ENCODE measurements at regions not wholly inside any gene's neighbourhood (a gene's known extent, or its start where the extent isn't known, plus 50 kb on each side); places are given as distances from the start of the nearest gene placed in this dataset.
"Not testable (repeated sequence)": the region's sequence is repeated elsewhere in the genome, so short reads cannot be mapped to it uniquely, and the experiment has no call there.

- not testable (repeated sequence) for TF ChIP-seq POLR2A (IDR thresholded peaks at IDR 0.05; ENCODE audit: extremely low read depth, insufficient read length); CTCF (IDR thresholded peaks at IDR 0.05; ENCODE audit: low read depth, low read length); MAX (IDR thresholded peaks at IDR 0.05; ENCODE audit: low read depth, low read length)
Measured at GRCh38 chr19:22483514-22483913, 61.4 kb upstream of the ZNF98 start.

Measured in NB4 (cell line).